Type B pancreatic cell (in vitro differentiated cells): ENCODE measurements at regions not wholly inside any gene's neighbourhood (a gene's known extent, or its start where the extent isn't known, plus 50 kb on each side); places are given as distances from the start of the nearest gene placed in this dataset.

ENCODE experiments used
- DNase-seq: peaks from one replicate; pipeline ENCODE4 v3.0.0; 2021; ENCODE audit warnings: mixed read lengths; ENCODE audit not compliant: unreplicated experiment; ENCODE audit errors: extremely low spot score
- H3K27ac Mint-ChIP-seq: 2 replicates; pipeline ENCODE4 v1.8.0; 2021; ENCODE audit warnings: mild to moderate bottlenecking, mixed read lengths
- H3K27me3 Mint-ChIP-seq: 2 replicates; pipeline ENCODE4 v1.8.0; 2021; ENCODE audit warnings: mixed read lengths
- H3K36me3 Mint-ChIP-seq: 2 replicates; pipeline ENCODE4 v1.8.0; 2021; ENCODE audit warnings: mixed read lengths
- H3K4me1 Mint-ChIP-seq: one replicate; pipeline ENCODE4 v1.8.0; 2021; ENCODE audit warnings: mixed read lengths; ENCODE audit not compliant: unreplicated experiment
- H3K4me3 Mint-ChIP-seq: 2 replicates; pipeline ENCODE4 v1.8.0; 2021; ENCODE audit warnings: mild to moderate bottlenecking, mixed read lengths
- H3K9me3 Mint-ChIP-seq: 2 replicates; pipeline ENCODE4 v1.8.0; 2021; ENCODE audit warnings: mixed read lengths
- TF ChIP-seq, protein P1 (sequence below): fragments of 200-600 bp; sonication (generic); conservative IDR thresholded peaks from 2 replicates; pipeline ENCODE4 v1.5.0; 2021; ENCODE audit warnings: antibody characterized with exemption, mild to moderate bottlenecking

DNA sequence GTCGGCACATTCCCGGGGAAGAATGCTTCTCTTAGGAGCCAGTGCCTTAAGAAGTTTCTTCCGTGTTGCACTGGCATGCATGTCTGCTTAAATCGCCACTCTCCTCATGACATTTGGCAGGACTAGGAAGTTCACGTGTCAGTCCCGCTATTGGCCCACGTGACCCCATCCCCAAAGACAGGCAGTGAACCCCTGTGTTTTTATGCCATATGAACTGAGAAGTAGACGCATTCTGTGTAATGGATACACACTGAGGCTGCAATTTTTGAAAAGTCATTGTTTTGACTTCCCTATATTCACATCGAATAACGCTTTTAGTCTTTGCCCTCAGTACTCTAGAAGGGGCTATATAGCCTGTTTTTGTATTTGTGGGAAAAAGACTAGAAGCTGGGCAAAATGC, 125.6 kb upstream of the TBL1XR1 start:
- Mint-ChIP-seq H3K9me3 (no peaks in the 10 kb centered on the region), H3K36me3 (no peaks in the 10 kb centered on the region), H3K27me3 (no peaks in the 10 kb centered on the region), H3K27ac (no peak overlapping the region), H3K4me1 (peaks cover 21% of the 10 kb centered on the region), H3K4me3 (no peak overlapping the region)
- TF ChIP-seq, protein P1, sequence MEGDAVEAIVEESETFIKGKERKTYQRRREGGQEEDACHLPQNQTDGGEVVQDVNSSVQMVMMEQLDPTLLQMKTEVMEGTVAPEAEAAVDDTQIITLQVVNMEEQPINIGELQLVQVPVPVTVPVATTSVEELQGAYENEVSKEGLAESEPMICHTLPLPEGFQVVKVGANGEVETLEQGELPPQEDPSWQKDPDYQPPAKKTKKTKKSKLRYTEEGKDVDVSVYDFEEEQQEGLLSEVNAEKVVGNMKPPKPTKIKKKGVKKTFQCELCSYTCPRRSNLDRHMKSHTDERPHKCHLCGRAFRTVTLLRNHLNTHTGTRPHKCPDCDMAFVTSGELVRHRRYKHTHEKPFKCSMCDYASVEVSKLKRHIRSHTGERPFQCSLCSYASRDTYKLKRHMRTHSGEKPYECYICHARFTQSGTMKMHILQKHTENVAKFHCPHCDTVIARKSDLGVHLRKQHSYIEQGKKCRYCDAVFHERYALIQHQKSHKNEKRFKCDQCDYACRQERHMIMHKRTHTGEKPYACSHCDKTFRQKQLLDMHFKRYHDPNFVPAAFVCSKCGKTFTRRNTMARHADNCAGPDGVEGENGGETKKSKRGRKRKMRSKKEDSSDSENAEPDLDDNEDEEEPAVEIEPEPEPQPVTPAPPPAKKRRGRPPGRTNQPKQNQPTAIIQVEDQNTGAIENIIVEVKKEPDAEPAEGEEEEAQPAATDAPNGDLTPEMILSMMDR: no peak
- DNase-seq: no peak

GRCh38 chr3:177329854-177330253, 132.6 kb upstream of the TBL1XR1 start:
- H3K27me3 Mint-ChIP-seq: no peaks in the 10 kb centered on the region
- no peaks in the 10 kb centered on the region for H3K36me3 Mint-ChIP-seq
- H3K4me3 Mint-ChIP-seq: no peak overlapping the region
- peaks cover 21% of the 10 kb centered on the region for H3K4me1 Mint-ChIP-seq
- TF ChIP-seq, protein P1: no peak
- DNase-seq: no peak
- no peaks in the 10 kb centered on the region for H3K9me3 Mint-ChIP-seq
- H3K27ac Mint-ChIP-seq: no peak overlapping the region

DNA sequence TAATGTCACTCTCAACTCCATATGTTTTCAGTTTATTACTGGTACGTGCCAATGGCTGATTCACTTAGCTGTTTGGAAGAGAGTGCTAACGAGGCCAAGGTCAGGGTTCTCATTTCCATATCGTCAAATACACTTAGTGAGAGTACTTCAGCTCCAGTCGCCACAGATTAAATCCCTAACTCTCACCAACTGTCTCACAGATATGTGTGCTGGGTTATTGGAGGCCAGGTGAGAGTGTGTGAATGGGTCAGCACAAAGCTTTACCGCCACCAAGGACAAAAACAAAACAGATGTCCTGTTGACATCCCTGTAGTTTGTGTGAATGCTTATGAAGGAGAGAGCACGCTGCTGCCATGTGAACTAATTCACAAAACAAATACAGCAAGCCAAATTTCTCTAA, 133.5 kb upstream of the TBL1XR1 start:
- Mint-ChIP-seq H3K9me3 (no peaks in the 10 kb centered on the region), H3K27me3 (no peaks in the 10 kb centered on the region), H3K27ac (no peak overlapping the region), H3K36me3 (no peaks in the 10 kb centered on the region), H3K4me3 (no peak overlapping the region), H3K4me1 (peaks cover 17% of the 10 kb centered on the region)
- no peak for DNase-seq
- TF ChIP-seq, protein P1: no peak

DNA sequence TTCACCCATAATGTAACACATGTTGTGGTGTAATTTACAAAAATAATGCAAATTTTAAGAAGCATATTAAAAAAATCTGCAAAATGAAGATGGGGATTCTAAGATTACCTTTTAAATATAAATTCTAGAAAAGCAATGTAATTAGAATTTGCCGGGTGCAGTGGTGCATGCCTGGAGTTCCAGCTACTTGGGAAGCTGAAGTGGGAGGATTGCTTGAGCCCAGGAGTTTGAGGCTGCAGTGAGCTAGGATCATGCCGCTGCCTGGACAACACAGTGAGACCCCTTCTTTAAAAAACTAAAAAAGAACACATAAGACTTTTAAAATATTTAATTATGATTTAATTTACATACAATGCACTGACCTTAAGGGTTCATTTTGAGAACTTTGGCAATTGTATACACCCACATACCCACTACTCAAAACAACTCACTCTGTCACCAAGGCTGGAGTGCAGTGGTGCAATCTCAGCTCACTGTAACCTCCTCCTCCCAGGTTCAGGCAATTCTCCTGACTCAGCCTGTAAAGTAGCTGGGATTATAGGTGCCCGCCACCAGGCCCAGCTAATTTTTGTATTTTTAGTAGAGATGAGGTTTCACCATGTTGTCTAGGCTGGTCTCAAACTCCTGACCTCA, 134.0 kb upstream of the TBL1XR1 start:
- H3K36me3 Mint-ChIP-seq: no peaks in the 10 kb centered on the region
- no peaks in the 10 kb centered on the region for H3K27me3 Mint-ChIP-seq
- no peak for DNase-seq
- no peak overlapping the region for H3K4me3 Mint-ChIP-seq
- H3K27ac Mint-ChIP-seq: no peak overlapping the region
- peaks cover 17% of the 10 kb centered on the region for H3K4me1 Mint-ChIP-seq
- TF ChIP-seq, protein P1: no peak
- H3K9me3 Mint-ChIP-seq: no peaks in the 10 kb centered on the region

- Mint-ChIP-seq H3K4me1 (peaks cover 29% of the 10 kb centered on the region), H3K27me3 (no peaks in the 10 kb centered on the region), H3K4me3 (no peak overlapping the region), H3K36me3 (no peaks in the 10 kb centered on the region), H3K27ac (no peak overlapping the region), H3K9me3 (no peaks in the 10 kb centered on the region)
- TF ChIP-seq, protein P1: no peak
- no peak for DNase-seq
Measured at GRCh38 chr3:177332955-177333354, 135.7 kb upstream of the TBL1XR1 start.
